ENCODE measurements at regions not wholly inside any gene's neighbourhood (a gene's known extent, or its start where the extent isn't known, plus 50 kb on each side); places are given as distances from the start of the nearest gene placed in this dataset.
"Not testable (repeated sequence)": the region's sequence is repeated elsewhere in the genome, so short reads cannot be mapped to it uniquely, and the experiment has no call there.

DNA sequence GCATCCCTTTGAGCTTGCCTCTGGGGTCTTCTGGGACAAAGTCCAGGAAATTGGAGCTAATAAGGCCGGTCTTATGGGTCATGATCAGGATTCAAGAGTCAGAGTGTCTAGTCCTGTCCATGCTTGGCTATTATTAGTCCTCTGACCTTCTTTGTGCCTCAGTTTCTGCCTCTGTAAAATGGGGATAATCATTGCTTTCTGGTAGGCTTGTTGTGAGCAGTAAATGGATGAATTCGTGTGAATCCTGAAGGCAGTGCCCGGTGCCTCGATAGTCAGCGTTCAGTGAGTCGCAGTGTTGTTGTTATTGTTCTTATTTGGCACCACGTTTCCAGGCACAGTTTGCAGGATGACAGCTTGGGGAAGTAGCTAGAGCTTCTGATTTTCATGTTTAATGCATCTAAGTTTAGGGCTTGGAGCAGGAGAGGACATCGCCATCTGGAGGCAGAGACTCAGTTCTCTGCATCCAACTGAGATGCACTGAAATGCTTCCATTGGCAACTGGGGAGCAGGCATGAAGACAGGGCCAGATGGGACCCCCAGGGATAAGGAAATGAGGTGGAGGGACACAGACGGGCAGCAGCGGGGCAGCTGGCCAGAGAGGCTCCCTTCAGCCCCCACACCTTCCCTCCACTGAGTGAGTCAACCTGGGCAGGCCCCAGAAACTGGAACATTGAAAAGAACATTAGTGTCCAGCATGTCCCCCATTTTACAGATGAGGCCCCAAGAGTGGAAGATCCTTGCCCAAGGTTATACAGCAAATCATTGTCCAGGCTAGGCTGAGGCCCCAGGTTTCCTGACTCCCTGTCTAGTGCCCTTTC lies 160.3 kb downstream of the PTPRU start:
- no peak for DNase-seq

DNA sequence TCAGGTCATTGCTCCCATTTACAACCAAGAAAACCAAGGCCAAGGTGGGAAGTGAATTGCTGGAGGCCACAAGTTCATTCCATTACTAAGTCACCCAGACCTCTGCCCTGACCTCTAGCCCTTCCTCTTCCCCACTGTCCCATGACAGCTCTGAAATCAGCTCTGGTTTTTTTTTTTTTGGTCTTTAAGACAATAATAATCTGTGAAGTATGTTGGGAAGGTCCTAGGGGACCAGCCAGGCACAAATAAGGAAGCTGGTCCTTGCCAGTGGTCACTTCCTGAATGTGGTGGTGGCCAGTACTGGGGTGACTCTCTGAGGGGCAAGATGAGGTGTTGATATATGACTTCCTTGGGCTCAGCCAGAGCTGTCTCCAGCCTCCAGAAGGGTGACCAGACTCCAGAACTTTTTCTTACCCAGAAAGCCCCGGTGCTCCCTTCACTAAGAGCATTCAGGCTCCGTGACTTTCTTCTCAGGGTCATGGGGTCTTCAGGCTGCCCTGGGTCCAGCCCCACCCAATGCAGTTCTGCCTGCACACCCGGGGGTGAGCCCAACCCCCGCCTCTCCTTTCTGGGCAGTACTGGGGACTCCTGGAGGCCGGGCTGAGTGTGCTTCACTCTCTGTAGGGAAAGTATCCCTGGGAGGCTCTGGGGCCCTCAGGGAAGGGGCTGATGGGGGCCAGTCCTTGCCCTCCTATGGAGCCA lies 159.6 kb downstream of the PTPRU start:
- DNase-seq, result no peak

DNA sequence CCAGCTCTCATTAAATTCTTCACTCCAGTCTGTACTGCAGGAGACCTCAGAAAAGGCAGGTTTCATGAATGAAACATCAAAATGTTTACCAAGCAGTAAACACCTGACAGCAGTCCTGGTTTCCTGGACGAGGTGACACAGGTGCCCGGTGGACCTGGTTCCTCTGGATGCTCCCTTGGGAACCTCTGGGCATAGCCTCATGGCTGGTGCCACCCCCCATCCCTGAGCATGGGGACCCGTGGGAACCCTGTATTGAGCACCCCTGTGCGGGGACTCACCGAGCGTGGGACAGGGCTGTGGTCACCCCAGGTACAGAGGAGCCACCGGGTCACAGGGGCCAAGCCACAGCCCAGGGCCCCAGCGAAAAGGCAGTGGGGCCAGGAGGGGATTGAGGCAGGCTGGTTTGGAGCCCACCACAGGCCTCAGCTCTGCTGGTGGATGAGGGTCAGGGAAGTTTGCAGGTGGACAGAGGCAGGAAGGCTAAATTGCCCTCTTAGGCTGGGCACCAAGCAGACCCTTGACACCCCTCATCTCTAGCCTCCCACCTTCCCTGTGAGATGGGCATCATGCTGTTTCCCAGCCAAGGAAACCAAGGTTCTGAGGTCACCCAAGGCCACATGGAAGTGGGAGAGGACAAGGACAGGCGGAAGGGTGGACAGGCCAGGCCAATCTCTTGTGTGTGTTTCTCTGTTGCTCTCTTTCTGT lies 158.4 kb downstream of the PTPRU start:
- no peak for DNase-seq

DNA sequence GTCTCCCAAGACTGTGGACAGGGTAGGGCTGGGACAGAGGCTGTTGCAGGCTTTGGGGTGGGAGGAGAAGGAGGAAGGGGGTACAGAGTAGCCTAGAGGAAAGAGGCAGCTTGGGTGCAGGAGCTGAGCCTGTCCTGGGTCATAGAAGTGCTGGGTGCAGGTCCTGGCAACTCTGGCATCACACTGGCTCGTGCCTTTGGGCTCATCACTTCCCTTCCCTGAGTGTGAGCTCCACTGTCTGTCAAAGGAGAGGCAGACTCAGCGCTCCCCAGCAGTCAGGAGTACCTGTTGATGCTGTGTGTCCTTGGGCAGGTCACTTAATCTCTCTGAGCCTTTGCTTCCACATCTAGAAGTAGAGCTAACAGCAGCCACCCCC lies 157.1 kb downstream of the PTPRU start:
- DNase-seq, result no peak

DNA sequence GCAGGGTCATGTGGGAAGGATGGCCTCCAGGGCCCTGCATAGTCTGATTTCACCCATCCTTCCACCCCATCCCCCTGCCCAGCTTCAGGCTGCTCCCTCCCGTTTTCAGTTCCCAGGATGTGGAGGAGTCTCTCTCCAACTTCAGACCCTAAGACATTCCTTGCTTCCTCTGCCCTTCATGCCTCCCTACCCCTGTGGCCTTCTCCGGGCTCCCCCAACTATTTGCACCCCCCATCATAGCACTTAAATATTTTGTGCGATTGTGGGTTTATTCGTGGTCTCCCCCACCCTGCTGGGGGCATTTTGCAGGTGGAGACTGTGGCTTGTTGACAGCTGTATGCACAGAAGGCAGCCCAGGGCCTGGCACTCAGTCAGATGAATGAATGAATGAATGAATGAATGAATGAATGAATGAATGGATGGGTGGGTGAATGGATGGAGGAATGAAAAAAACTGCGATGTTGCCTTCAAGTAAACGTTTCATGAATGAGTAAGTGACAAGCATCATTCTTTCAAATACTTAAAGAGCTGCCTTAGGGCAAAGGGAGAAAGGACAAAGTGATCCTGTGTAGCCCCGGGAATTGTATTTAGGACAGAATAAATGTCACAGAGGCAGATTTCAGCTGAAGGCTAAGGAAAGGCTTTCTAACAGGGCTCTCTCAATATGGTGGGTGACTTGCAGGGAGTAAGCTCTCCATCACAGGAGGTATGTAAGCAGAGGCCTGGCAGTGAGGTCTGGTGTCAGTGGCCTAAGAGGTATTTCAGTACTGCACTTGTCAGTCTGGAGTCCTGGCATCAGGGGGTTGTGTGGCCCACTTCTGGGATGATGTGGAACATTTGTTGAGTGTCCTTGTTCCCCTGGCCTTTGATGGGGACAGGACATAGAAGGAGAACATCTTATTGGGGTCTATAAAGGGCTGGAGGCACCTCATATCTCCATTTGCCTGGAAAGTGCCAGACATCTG lies 156.4 kb downstream of the PTPRU start:
- no peak for DNase-seq

DNA sequence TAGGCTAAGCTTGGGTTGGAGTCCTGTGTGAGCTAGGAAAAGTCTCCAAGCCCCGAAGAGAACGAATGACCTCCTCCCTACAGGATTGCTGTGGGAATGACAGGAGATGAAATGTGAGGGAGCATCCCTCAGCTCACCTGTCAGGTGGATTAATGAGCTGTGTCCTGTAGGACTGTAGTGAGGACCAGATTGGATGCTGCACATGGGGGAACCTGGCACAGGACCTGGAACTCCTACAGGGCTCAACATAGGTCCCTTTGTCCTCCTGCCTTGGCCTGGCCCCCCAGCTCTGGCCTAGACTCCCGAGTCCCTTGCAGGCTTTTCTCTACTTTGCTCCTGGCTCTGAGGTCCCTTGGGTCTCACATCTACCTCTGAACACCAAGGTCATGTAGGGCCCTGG lies 155.7 kb downstream of the PTPRU start:
- DNase-seq, result no peak

DNA sequence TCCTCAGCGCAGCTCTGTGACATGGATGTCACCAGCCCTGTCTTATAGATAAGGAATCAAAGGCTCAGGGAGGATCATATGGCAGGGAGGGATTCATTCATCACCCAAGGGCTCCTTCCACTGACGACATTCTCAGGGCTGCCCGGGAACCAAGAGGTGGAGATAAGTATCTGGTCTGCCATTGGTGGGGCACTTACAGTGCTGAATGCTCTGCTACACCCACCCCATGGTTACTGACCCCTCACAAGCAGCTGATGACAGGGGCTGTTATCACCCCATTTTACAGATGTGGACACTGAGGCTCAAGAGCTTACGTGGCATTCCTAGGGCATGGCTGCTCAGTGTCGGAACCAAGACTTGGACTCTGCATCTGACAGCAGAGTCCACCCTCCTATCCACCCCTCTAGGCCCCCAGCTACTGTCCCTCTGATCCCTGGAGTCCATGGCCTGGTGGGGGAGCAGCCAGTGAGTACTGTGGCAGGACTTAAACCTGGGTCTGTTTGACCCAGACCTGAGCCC lies 155.1 kb downstream of the PTPRU start:
- no peak for DNase-seq

DNA sequence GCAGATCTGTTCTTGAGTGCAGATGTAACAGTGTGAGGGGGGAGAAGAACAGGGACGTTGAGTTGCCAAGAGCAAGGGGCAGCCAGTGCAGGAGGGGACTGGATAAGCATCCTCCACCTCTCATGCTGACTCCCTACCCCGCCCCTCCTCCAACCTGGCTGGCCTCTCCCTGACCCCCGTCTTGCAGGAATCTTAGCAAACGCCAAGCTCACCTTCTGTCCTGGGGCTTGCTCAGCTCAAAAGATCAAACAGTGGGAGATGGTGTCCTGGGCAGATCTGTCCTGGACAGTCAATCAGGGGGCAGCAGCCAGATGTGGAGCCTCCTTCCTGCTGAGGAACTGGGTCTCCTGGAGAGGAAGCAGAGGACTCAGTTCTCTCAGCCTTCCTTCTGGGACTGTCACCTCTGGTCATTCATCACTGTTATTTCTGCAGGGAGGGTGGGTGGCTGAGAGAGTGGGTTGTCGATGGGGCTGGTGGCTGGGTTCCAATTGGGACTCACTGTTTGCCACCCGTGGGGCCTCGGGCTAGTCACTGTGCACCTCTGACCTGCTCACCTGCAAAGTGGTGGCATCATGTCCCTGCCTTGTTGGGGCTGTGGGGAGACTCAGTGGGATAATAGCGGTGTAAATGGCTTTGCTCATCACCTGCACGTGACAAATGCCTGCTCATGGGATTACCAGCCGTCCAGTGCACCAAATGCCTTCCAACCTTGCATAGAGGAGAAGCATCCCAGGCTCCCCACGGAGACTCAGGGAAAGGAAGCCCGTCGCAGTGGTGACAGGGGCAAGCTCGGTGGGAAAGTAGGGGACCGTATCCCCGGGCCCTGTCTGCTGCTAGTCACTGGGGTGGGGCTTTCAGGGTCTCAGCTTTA lies 154.4 kb downstream of the PTPRU start:
- DNase-seq, result no peak

DNA sequence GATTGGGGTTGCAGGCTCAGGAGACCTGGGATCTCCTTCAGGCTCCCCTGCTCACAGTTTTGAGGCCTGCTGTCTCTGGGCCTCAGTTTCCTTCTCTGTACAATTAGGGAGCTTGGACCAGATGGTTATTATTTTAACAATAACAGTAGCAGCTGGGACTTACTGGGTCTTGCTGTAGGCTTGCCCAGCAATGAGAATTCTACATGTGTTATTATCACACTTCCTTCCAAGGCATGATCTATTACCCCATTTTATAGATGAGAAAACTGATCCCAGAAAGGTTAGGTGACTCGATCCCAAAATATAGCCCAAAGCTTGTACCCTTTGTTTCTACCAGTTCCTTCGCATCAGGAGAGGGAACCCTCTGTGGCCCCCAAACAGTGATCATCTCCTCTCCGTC lies 153.8 kb downstream of the PTPRU start:
- no peak for DNase-seq

DNA sequence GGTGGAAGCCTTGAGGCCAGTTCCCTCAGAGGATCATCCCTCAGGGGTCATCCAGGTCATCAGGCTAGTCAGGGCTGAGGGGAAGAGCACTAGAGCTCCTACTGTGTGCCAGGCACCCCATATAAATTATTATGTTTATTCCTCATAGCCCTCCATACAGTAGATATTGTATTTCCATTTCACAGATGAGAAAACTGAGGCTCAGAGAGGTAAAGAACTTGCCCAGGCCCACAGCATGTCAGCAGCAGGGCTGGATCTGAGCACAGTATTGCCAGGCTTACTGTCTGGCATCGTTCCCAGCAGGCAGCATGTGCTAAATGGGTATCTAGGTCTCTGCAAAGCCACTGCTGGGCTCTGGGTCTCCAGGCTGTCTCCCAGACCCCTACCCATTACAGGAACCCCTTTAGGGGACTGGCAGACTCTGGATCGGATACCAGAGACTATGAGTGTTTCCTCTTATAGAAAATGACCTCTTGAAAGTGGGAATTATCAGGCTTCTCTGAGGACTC lies 153.3 kb downstream of the PTPRU start:
- DNase-seq, result no peak

DNA sequence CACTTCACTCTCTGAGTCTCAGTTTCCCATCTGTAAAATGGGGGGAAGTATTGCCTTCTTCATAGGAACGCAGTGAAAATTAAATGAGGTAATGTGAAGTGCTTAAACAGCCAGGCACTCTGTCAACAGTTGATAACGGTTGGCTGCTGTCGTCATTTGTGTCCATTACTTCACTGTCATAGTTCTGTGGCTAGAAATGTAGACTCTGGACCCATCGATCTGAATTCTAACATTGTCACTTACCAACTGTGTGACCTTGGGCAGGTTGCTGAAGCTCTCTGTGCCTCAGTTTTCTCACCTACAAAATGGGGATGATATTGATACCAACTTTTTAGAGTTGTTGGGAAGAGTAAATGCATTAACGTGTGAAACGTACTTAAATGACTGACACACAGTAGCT lies 152.6 kb downstream of the PTPRU start:
- DNase-seq, result no peak

DNA sequence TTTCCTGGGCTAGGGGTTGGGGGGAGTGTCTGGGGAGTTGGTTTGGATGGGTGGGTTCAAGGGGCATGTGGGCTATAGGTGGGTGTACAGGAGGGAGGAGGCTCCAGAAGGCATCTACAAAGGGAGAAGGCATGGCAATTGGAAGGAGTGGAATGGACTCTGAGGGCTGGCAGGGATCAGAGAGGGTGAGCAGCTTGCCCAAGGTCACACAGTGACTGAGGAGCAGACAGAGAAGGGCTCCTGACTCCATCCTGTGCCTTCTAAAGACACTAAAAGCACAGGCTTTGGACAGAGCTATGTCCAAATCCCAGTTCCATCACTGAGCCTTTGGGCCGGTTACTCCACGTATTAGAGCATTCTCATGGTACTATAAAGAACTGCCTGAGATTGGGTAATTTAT lies 151.8 kb downstream of the PTPRU start:
- no peak for DNase-seq

DNA sequence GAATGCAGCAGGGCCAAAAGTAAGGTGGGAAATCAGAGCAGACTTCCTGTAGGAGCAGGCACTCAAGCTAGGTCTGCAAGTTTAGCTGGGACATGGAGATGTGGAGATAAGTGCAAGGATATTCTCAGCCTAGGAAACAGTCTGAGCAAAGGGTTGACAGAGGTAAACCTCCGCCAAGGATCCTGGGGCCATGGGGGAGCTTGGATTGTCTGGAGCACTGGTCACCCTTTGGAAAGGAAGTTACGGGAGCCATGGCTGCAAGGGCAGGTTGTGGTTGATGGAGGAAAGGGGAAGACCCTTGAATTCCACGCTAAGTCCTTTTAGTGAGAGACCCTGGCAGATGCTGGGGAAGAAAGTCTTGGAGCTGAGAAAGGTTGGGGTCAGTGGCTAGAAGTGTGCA lies 150.9 kb downstream of the PTPRU start:
- DNase-seq, result no peak

DNA sequence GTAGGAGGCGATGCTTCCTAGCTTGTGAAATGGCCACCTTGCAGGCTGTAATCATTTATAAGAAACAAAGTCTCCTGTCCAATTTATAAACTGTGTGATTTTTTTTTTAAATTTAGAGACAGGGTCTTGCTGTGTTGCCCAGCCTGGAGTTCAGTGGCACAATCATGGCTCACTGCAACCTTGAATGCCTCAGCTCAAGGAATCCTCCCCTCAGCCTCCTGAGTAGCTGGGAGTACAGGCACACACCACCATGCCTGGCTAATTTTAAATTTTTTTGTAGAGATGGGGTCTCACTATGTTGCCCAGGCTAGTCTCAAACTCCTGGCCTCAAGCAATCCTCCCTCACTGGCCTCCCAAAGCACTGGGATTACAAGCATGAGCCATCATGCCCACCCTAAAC lies 150.1 kb downstream of the PTPRU start:
- not testable (repeated sequence) for DNase-seq

DNA sequence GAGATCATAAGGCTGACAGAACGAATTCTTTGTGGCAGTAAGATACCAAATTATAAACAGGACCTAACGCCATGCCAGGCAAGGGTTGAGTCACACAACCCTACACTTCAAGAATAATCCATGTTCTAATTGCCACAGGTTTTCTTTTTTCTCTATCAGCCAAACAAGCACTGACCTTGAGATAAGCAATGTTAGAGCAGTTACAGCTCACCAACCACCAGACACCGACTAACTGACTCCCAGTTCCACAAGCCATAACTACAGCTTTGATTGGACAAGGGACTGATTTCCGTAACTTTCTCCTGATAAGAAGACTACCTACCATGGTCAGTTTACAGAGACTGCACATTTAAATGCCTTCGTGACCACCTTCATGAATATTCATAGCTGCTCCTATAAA lies 149.6 kb downstream of the PTPRU start:
- DNase-seq, result no peak

DNA sequence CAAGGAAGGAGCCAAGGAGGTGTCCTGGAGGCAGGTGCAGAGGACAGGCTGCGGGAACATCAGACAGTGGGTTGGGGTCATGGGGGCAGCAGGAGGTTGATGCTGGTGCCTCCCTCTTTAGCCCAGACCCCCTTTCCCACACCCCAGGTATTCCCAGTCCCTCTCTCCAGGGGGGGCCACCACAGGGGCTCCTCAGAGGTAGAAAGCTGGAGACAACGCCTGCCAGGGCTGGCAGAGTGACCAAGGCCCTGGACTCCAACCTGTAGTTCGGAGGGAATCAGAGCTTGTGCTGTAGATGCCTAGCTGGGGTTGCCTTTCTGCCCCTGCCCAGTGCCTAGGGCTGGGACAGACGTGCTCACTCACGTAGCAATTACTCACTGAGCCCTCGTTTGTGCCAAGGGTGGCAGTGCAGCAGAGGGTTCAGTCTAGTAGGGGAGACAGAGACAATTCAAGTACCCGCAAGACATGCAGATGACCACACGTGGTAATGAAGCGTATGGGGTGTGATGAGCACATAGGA lies 148.2 kb downstream of the PTPRU start:
- no peak for DNase-seq

DNA sequence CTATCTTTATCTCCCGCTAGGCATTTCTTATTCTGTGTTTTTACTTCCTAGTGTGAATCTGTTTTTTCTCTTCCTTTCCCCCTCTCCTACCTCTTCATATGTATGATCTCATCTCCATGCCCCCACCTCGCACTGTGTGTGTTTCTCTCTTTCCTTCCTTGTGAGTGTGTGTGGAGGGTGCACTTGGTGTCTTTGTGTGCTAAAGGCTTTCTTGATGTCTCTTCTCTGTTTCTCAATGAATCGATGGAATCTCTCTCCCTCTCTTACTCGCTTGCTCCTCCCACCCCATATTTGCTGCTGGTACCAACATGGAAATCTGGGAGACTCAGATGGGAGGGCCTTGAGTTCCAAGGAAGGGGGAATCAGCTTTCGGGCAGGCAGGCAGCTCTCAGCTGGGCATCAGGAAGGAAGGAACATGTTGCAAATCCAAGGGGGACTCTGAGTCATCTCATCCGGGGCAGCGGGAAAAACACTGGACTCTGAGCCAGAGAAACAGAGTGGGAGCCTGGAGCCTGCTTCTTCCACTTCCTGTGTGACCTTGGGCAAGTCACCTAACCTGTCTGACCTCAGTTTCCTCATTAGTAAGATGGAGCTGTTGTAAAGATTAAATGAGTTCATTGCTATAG lies 147.5 kb downstream of the PTPRU start:
- peak; percentile 50 for DNase-seq

DNA sequence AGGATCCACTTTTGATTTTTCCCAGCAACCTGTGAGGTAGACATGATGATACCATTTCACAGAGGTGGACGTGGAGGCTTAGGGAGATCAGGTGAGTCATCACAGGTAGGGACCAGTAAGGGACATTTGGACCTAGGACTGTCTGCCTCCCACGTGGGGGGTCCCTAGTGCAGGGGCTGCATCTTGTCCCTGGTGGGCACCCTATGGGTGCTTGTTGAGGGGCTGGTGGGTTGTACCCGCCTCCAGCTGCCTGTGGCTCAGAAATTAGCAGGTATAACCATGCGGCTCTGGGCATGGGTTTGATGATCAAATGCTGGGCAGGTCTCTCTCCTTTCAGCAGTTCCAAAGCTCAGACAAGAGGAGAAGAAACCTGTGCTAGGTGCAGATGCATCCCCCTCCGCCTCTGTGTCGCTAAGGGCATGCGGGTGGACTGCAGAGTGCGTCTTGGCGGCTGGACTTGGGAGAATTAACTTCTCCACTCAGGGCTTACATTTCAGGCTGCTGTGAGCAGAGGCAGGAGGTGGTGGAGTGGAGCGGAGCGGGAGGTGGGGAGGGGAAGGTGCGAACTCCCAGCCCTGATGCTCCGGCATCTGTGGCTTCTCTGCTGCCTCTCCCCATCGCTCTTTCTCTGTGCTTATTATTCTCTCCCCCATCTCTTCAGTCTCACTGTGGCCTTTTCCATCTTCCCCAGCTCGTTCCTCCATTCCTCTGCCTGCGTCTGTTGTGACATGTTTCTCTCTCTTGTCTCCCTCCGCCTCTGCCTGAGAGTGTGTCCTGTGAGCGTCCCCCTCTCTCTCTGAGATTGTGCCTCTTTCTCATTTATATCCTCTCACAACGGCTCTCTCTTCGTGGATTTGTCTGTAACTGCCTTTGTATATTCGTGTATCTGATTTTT lies 146.8 kb downstream of the PTPRU start:
- no peak for DNase-seq

DNA sequence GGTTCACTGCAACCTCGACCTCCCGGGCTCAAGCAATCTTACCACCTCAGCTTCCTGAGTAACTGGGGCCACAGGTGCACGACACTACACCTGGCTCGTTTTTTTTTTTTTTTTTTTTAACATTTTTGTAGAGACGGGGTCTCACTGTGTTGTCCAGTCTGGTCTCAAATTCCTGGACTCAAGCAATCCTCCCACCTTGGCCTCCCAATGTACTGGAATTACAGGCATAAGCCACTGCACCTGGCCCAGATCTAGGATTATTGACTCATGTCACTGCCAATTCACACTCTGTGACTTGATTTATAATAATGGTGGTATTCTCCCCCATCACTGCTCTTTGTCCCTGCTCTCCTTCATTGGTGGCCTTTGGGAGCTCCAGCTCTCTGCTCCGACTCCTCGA lies 145.1 kb downstream of the PTPRU start:
- no peak for DNase-seq
